ENCODE measurements at regions not wholly inside any gene's neighbourhood (a gene's known extent, or its start where the extent isn't known, plus 50 kb on each side); places are given as distances from the start of the nearest gene placed in this dataset.

GRCh38 chr5:89067362-89067761 is 184.4 kb upstream of the MEF2C start:
- no peak for TF ChIP-seq CTCF (IDR thresholded peaks at IDR 0.05; ENCODE audit: insufficient read depth, low read depth, low read length)
- TF ChIP-seq EZH2 (IDR thresholded peaks at IDR 0.05; ENCODE audit: insufficient read depth, low read length) = no peak
